Caco-2 (cell line): ENCODE measurements at regions not wholly inside any gene's neighbourhood (a gene's known extent, or its start where the extent isn't known, plus 50 kb on each side); places are given as distances from the start of the nearest gene placed in this dataset.

Experiments
- BruUV-seq: library from RNA; stranded (reverse); fragments of 400-500 nt; replicated peaks from 2 replicates; lab custom pipeline; 2021; lab: Mats Ljungman, UMichigan
- CTCF ChIA-PET: fragments of 300-600 bp; sonication (Branson Sonifier 250); formaldehyde crosslinking; loops from one replicate; lab custom pipeline; 2022; ENCODE audit warnings: antibody characterized with exemption; lab: Charles Lee
- POLR2A ChIA-PET: fragments of 300-600 bp; sonication (Branson Sonifier 250); formaldehyde crosslinking; loops from one replicate; lab custom pipeline; 2022; ENCODE audit warnings: antibody characterized with exemption; lab: Charles Lee
- DNase-seq, 2 experiments: peaks; one replicate each; pipeline versions ENCODE4 v3.0.0 to v3.0.0-alpha.2; 2020 to 2022
- H3K27me3 ChIP-seq: replicated peaks from 2 replicates; pipeline ENCODE4 v1.6.0; 2011; ENCODE audit warnings: low read length; ENCODE audit not compliant: control insufficient read depth, insufficient read depth
- H3K36me3 ChIP-seq: 2 replicates; pipeline ENCODE4 v1.5.1; 2011; ENCODE audit warnings: low read length; ENCODE audit not compliant: control insufficient read depth, insufficient read depth
- H3K4me1 ChIP-seq: fragments of 250-450 bp; sonication (Bioruptor Pico); 2 replicates; pipeline ENCODE4 v1.5.1; 2020; ENCODE audit warnings: mild to moderate bottlenecking
- H3K4me3 ChIP-seq: 2 replicates; pipeline ENCODE4 v1.5.1; 2011; ENCODE audit warnings: low read depth, mild to moderate bottlenecking, control low read depth, low read length
- H3K9me3 ChIP-seq: fragments of 250-450 bp; sonication (Bioruptor Pico); 2 replicates; pipeline ENCODE4 v1.5.1; 2020; ENCODE audit warnings: mild to moderate bottlenecking, moderate library complexity
- H3K27ac Mint-ChIP-seq: one replicate; pipeline ENCODE4 v1.8.0; 2022; ENCODE audit warnings: mixed read lengths; ENCODE audit not compliant: unreplicated experiment
- H3K27me3 Mint-ChIP-seq: one replicate; pipeline ENCODE4 v1.8.0; 2022; ENCODE audit warnings: mixed read lengths; ENCODE audit not compliant: insufficient read depth, unreplicated experiment
- H3K36me3 Mint-ChIP-seq: one replicate; pipeline ENCODE4 v1.8.0; 2022; ENCODE audit warnings: mild to moderate bottlenecking, mixed read lengths; ENCODE audit not compliant: insufficient read depth, unreplicated experiment
- H3K4me1 Mint-ChIP-seq: one replicate; pipeline ENCODE4 v1.8.0; 2022; ENCODE audit warnings: low read depth, mixed read lengths; ENCODE audit not compliant: unreplicated experiment
- H3K4me3 Mint-ChIP-seq: one replicate; pipeline ENCODE4 v1.8.0; 2022; ENCODE audit warnings: mild to moderate bottlenecking, moderate library complexity, mixed read lengths; ENCODE audit not compliant: unreplicated experiment
- H3K9me3 Mint-ChIP-seq: one replicate; pipeline ENCODE4 v1.8.0; 2022; ENCODE audit warnings: mixed read lengths; ENCODE audit not compliant: unreplicated experiment
- CTCF ChIP-seq, 2 experiments: fragments of 200-600 bp in 1 of 2; IDR thresholded peaks; 1 replicate in 1 of 2; 2 replicates in 1 of 2; pipeline versions ENCODE4 v1.5.1 to v1.8.0; 2011 to 2022; ENCODE audit warnings: antibody characterized with exemption in 1 of 2, control low read depth in 1 of 2, inconsistent platforms in 1 of 2, low read depth in 1 of 2, low read length in 1 of 2, mild to moderate bottlenecking in 1 of 2, moderate library complexity in 1 of 2; ENCODE audit not compliant: insufficient read depth in 1 of 2, severe bottlenecking in 1 of 2, unreplicated experiment in 1 of 2
- intact Hi-C: fragments of 100-400 bp; cut with micrococcal nuclease; formaldehyde crosslinking; loops from one replicate; pipeline ENCODE4 v1.10.0; 2022; ENCODE audit not compliant: unreplicated experiment

- Histone ChIP-seq H3K27me3 (peaks cover 6% of the 10 kb centered on the region), H3K9me3 (no peaks in the 10 kb centered on the region), H3K4me1 (no peaks in the 10 kb centered on the region), H3K4me3 (no peak overlapping the region), H3K36me3 (no peaks in the 10 kb centered on the region)
- BruUV-seq: no TSS peak
- Mint-ChIP-seq H3K36me3 (no peaks in the 10 kb centered on the region), H3K9me3 (no peaks in the 10 kb centered on the region), H3K27me3 (peaks cover 17% of the 10 kb centered on the region), H3K27ac (no peak overlapping the region), H3K4me1 (no peaks in the 10 kb centered on the region), H3K4me3 (no peak overlapping the region)
- CTCF ChIA-PET: interaction anchor here (0.7 kb wide), 1 partner anchor 114 kb away, joined by 3 read pairs; no protein-coding TSS in a partner anchor
- intact Hi-C loops: no loop called here
- DNase-seq: no peak
- no peak for TF ChIP-seq CTCF (IDR thresholded peaks at IDR 0.05; ENCODE audit: insufficient read depth in 1 of 2, low read depth in 1 of 2, low read length in 1 of 2, severe bottlenecking in 1 of 2, unreplicated experiment in 1 of 2)
- POLR2A ChIA-PET: no interaction called here
These were observed 92.4 kb upstream of the MAFB start for GRCh38 chr20:40781327-40782042.

GRCh38 chr20:40782043-40782368, 93.0 kb upstream of the MAFB start:
- Histone ChIP-seq H3K4me1 (no peaks in the 10 kb centered on the region), H3K36me3 (no peaks in the 10 kb centered on the region), H3K9me3 (no peaks in the 10 kb centered on the region), H3K4me3 (no peak overlapping the region), H3K27me3 (peaks cover 6% of the 10 kb centered on the region)
- Mint-ChIP-seq H3K4me1 (no peaks in the 10 kb centered on the region), H3K27ac (no peak overlapping the region), H3K36me3 (no peaks in the 10 kb centered on the region), H3K9me3 (no peaks in the 10 kb centered on the region), H3K27me3 (peaks cover 20% of the 10 kb centered on the region), H3K4me3 (no peak overlapping the region)
- DNase-seq: no peak
- CTCF ChIA-PET: interaction anchor here (0.7 kb wide), 1 partner anchor 113 kb away, joined by 3 read pairs; no protein-coding TSS in a partner anchor
- POLR2A ChIA-PET: no interaction called here
- TF ChIP-seq CTCF (IDR thresholded peaks at IDR 0.05; ENCODE audit: insufficient read depth in 1 of 2, low read depth in 1 of 2, low read length in 1 of 2, severe bottlenecking in 1 of 2, unreplicated experiment in 1 of 2): no peak
- no TSS peak for BruUV-seq
- intact Hi-C loops: no loop called here

GRCh38 chr20:40785346-40785745, 96.3 kb upstream of the MAFB start:
- H3K4me3 Mint-ChIP-seq: no peak overlapping the region
- POLR2A ChIA-PET: no interaction called here
- Histone ChIP-seq H3K4me3 (no peak overlapping the region), H3K9me3 (no peaks in the 10 kb centered on the region), H3K4me1 (no peaks in the 10 kb centered on the region), H3K36me3 (no peaks in the 10 kb centered on the region), H3K27me3 (peaks cover 4% of the 10 kb centered on the region)
- no peak overlapping the region for H3K27ac Mint-ChIP-seq
- no TSS peak for BruUV-seq
- no peaks in the 10 kb centered on the region for H3K36me3 Mint-ChIP-seq
- no peaks in the 10 kb centered on the region for H3K4me1 Mint-ChIP-seq
- H3K9me3 Mint-ChIP-seq: peaks cover 9% of the 10 kb centered on the region
- DNase-seq: no peak
- CTCF ChIA-PET: no interaction called here
- H3K27me3 Mint-ChIP-seq: peaks cover 31% of the 10 kb centered on the region
- intact Hi-C loops: no loop called here
- no peak for TF ChIP-seq CTCF (IDR thresholded peaks at IDR 0.05; ENCODE audit: insufficient read depth in 1 of 2, low read depth in 1 of 2, low read length in 1 of 2, severe bottlenecking in 1 of 2, unreplicated experiment in 1 of 2)
